ENCODE measurements at regions not wholly inside any gene's neighbourhood (a gene's known extent, or its start where the extent isn't known, plus 50 kb on each side); places are given as distances from the start of the nearest gene placed in this dataset.
"Not testable (repeated sequence)": the region's sequence is repeated elsewhere in the genome, so short reads cannot be mapped to it uniquely, and the experiment has no call there.

- not testable (repeated sequence) for TF ChIP-seq POLR2AphosphoS5, CTCF (IDR thresholded peaks at IDR 0.05)
Measured at GRCh38 chr9:64560833-64561232, 724.2 kb downstream of the FOXD4L5 start.
